GM12875 (cell line): ENCODE measurements at regions not wholly inside any gene's neighbourhood (a gene's known extent, or its start where the extent isn't known, plus 50 kb on each side); places are given as distances from the start of the nearest gene placed in this dataset.

Source experiments
- H3K4me3 ChIP-seq: one replicate; pipeline ENCODE4 v1.5.1; 2011; ENCODE audit warnings: low read depth, low read length, control low read depth
- TF ChIP-seq, protein P1 (sequence below): IDR thresholded peaks from 2 replicates; pipeline ENCODE4 v1.5.1; 2011; ENCODE audit warnings: low read depth, mild to moderate bottlenecking, control low read depth, inconsistent platforms, low read length, moderate library complexity, borderline replicate concordance; ENCODE audit not compliant: insufficient read depth

DNA sequence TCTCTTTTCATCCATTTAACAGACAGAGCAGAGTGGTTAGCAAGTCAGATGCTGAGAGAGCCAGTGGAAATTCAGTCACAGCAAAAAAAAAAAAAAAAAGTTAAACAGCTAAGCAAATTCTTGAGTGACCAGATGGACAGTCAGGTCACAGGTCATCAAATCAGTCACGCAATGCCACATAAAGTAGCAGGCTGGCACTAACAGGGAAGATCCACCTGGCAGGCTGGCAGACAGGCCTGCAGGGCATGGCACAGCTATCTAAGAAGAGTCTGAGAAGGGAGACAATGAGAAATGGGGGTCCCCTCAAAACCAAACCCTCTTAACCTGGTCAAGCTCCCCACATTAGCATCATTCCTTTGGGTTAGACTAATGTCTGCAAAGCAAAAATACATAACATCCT, 371.9 kb downstream of the TTLL7 start:
- H3K4me3 ChIP-seq, result no peak overlapping the region
- TF ChIP-seq, protein P1, sequence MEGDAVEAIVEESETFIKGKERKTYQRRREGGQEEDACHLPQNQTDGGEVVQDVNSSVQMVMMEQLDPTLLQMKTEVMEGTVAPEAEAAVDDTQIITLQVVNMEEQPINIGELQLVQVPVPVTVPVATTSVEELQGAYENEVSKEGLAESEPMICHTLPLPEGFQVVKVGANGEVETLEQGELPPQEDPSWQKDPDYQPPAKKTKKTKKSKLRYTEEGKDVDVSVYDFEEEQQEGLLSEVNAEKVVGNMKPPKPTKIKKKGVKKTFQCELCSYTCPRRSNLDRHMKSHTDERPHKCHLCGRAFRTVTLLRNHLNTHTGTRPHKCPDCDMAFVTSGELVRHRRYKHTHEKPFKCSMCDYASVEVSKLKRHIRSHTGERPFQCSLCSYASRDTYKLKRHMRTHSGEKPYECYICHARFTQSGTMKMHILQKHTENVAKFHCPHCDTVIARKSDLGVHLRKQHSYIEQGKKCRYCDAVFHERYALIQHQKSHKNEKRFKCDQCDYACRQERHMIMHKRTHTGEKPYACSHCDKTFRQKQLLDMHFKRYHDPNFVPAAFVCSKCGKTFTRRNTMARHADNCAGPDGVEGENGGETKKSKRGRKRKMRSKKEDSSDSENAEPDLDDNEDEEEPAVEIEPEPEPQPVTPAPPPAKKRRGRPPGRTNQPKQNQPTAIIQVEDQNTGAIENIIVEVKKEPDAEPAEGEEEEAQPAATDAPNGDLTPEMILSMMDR, result no peak

DNA sequence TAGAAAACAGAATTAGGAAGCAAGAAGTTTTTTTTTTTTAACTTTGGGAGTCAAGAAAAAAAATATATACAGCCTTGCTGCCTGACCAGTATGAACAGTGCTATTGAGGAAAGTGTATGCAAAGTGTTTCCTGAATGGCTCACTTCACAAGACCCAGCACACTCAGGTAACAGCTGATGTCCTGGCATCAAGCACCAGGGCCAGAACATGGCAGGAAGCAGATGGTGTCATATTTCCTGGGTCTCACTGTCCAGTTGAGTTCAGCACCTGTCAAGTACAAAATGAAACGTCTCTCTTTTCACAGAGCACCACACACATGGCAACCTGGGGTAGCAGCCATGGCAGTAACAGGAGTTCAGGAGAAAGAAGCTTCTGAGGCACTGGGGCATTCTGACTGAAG, 372.3 kb downstream of the TTLL7 start:
- TF ChIP-seq, protein P1, result no peak

DNA sequence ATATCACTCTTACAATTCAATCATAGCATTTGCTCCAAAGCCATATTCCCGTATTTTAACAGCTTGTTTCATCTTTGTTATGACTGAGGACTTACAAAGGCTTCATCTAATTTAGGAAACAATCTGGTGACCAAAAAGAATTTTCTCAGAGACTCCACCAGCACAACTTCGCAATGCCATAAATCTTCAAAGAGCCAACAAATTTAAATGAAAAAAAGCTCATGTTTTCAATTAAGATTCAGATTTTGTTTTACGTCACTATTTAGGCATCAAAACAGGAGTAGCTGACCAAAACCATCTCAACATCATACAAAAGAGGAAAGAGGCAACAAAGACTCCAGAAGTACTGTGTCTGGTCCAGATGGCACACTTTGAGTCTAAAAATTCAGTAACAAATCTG, 373.3 kb downstream of the TTLL7 start:
- H3K4me3 ChIP-seq, result no peak overlapping the region
- TF ChIP-seq, protein P1, result no peak

More for the DNA sequence above, 372.3 kb downstream of the TTLL7 start:
- no peak overlapping the region for H3K4me3 ChIP-seq

DNA sequence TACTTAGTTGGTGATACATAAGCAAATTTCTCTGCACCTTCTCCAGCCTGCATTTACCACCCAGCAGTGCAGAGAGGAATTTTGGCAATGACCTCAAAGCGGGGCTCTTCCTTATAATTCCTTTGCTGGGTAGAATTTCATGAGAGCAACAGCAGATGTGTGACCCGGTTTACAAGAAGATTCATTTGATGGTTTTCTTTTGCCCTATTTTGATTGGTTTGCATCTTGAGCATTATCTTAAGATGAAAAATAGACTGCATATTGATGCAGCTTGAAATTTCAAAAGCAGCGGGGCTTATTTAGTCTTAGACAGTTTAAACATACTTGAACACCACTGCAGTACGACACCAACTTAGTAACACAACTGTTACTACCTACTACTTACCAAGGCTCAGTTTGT, 378.9 kb downstream of the TTLL7 start:
- TF ChIP-seq, protein P1, result no peak

DNA sequence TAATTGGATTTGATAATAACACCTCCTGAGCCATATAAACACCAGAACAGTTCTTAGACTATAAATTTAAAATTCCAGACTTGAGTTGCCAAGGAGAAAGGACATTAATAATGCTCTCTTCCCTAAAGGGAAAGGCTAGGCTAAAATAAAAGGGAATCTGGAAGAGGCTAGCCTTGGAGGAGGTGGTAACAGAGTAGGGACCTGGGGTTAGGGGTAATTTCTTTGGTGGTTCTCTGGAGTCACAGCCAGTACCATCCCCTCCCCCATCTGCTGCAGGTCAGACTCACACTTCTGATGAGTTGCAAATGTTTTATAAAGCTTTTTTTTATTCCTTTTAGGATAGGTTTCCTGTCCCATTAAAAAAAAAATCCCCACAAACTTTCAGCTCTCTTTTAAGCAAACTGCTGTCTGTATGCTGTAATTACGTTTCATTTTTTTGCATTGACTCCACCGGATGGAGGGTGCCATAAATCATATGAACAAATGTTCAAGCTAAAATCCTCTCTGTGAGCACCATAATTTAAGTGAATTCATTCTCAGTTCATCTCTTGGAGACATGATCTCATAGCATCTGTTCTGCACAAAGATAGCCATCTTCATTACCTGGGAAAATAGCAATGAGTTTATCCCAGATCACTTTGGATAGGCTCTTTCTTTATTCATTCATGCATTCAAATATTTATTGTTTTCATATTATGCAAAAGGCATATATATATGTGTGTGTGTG, 379.6 kb downstream of the TTLL7 start:
- no peak overlapping the region for H3K4me3 ChIP-seq
- TF ChIP-seq, protein P1, result no peak

More for the DNA sequence above, 378.9 kb downstream of the TTLL7 start:
- H3K4me3 ChIP-seq, result no peak overlapping the region

DNA sequence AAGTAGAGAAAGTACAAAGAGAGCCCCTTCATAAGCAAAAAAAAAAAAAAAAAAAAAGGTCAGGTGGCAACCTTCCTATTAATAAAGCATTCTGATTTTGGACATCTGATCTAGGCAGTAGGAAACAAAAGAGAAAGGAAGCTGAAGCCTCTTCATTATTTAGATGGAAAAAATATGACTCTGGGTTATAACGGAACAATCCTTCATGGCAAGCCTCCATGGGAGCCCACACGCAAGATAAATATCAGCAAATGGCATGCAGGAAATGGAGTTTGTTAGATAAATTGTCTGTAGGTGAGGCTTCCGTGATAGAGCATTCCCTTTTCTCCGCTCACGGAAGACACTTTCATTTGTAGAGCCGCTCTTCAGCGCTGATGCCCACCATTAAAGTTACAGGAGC, 381.0 kb downstream of the TTLL7 start:
- TF ChIP-seq, protein P1, result no peak
- no peak overlapping the region for H3K4me3 ChIP-seq

DNA sequence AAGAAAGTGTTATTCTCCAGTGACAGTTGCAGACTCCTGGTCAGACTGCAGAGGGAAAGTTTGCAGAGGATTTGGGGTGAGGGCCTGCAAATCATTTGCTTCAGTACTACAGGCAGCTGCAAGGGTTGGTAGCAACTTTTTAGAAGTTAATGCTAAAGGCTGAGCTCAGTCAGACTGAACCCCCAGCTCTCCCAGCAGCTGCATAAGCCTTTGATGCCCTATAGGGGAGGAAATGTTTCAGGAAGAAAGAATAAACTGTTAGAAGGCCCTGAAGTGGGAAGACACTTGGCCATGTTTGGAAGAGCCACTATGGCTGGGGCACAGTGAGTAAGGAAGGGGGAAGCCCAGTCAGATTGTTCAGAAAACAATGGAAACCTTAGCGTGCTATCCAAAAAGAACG, 383.6 kb downstream of the TTLL7 start:
- TF ChIP-seq, protein P1, result no peak
- no peak overlapping the region for H3K4me3 ChIP-seq
